Activated CD8-positive, alpha-beta memory T cell treated with anti-CD3 and anti-CD28 coated beads for 36 hours (primary cell): ENCODE measurements at regions not wholly inside any gene's neighbourhood (a gene's known extent, or its start where the extent isn't known, plus 50 kb on each side); places are given as distances from the start of the nearest gene placed in this dataset.
"Not testable (repeated sequence)": the region's sequence is repeated elsewhere in the genome, so short reads cannot be mapped to it uniquely, and the experiment has no call there.

Experiments used
- CTCF ChIA-PET: fragments of 350-600 bp; sonication (Branson Sonifier 250); formaldehyde crosslinking; loops from one replicate; lab custom pipeline; 2021; ENCODE audit warnings: antibody characterized with exemption; lab: Charles Lee
- POLR2A ChIA-PET: fragments of 350-600 bp; sonication (Branson Sonifier 250); formaldehyde crosslinking; loops from one replicate; lab custom pipeline; 2021; ENCODE audit warnings: antibody characterized with exemption; lab: Charles Lee

GRCh38 chr4:72817012-72817411, 248.0 kb upstream of the ADAMTS3 start:
- POLR2A ChIA-PET: no interaction called here
- CTCF ChIA-PET: no interaction called here

DNA sequence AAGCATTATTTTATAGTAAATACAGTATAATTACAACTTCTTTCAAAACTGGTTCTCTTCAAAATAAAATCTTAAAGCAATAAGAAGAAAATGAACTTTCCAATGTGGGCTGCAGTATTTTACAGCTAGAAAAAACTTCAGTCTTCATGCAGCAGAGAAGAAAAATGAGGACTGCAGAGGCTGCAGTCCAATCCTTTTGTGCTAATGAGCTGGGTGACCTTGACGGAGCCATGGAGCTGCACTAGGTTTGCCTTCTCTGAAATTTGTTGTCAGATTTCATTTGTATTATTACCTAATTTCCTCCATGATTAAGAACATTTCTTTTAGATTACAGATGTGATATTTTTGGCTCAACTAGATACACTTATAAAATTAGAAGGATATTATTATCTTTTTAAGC, 245.2 kb upstream of the ADAMTS3 start:
- ChIA-PET POLR2A (no interaction called here), CTCF (no interaction called here)

DNA sequence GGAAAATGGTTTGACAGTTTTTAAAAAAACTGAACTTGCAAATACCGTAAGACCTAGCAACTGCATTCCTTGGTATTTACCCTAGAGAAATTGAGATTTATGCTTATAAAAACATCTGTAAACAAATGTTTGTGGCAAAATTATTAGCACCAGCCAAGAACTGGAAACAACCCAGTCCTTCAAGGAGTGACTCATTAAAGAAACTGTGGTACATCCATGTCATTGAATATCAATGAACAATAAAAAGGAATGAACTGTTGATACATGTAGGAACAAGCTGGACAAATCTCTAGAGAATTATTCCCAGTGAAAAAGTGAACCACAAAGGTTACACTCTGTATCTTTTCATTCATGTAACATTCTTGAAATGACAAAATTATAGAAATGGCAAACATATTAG, 240.2 kb upstream of the ADAMTS3 start:
- ChIA-PET CTCF (no interaction called here), POLR2A (no interaction called here)

DNA sequence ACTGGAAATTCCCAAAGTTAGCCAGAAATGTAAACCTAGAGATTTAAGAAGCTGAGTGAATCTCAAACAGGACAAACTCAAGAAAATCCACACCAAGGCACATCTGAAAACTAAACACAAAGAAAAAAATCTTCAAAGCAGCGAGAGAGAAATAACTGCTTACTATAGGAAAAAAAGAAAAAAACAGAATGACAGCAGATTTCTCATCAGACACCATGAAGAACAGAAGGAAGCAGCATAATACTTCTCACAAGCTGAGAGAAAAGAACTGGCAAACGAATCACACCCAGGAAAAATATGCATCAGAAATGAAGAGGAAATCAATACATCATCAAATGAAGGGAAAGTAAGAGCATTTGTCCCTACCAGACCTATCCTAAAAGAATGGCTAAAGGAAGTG, 236.3 kb upstream of the ADAMTS3 start:
- POLR2A ChIA-PET: no interaction called here
- CTCF ChIA-PET: no interaction called here

- POLR2A ChIA-PET: no interaction called here
- CTCF ChIA-PET: no interaction called here
These were observed 228.5 kb upstream of the ADAMTS3 start for GRCh38 chr4:72797486-72797885.

- POLR2A ChIA-PET: no interaction called here
- CTCF ChIA-PET: no interaction called here
These were observed 222.0 kb upstream of the ADAMTS3 start for GRCh38 chr4:72791054-72791453.

DNA sequence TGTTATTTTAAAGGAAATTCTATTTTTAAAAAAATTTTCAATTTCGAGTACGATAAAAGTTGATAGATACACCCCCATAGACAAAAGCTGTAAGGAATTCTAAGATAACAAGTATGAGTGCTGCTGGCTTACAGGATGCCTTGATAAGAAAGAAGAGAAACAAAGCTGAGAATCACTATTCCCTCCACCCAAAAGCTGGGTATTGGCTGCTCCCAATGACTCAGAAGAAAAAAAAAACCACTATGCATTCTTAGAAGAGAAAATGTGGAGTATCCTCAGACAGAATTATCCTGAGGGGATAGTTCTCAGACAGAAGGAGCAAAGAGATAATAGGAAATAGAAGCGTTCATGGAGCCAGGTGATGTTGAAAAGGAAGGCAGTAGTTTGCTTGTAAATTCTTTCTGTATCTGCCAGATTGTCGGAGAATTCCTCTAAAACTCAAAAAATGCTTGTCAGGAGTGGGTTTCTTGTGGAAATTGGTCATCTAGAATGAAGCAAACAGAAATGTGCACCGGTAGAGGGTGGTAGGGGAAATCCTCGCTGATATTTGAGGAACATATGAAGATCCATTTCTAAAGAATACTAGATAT, 217.5 kb upstream of the ADAMTS3 start:
- CTCF ChIA-PET: no interaction called here
- POLR2A ChIA-PET: no interaction called here

- CTCF ChIA-PET: no interaction called here
- POLR2A ChIA-PET: no interaction called here
These were observed 210.2 kb upstream of the ADAMTS3 start for GRCh38 chr4:72779241-72779640.

DNA sequence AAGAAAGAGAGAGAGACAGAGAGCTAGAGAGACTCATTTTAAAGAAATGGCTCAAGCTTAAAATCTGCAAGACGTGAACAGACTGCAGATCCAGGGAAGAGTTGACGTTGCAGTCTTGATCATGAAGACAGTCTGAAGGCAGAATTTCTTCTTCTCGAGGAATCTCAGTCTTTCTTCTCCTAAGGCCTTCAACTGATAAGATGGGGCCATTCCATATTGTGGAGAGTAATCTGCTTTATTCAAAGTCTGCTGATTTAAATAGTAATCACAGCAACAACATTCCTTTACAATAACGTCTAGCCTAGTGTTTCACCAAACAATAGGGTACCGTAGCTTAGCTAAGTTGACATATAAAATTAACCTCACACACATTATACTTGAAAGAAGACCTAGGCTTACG, 208.4 kb upstream of the ADAMTS3 start:
- POLR2A ChIA-PET: no interaction called here
- CTCF ChIA-PET: no interaction called here

GRCh38 chr4:72770708-72771107, 201.7 kb upstream of the ADAMTS3 start:
- POLR2A ChIA-PET: no interaction called here
- CTCF ChIA-PET: no interaction called here

GRCh38 chr4:72768364-72768763, 199.3 kb upstream of the ADAMTS3 start:
- POLR2A ChIA-PET: no interaction called here
- CTCF ChIA-PET: no interaction called here

DNA sequence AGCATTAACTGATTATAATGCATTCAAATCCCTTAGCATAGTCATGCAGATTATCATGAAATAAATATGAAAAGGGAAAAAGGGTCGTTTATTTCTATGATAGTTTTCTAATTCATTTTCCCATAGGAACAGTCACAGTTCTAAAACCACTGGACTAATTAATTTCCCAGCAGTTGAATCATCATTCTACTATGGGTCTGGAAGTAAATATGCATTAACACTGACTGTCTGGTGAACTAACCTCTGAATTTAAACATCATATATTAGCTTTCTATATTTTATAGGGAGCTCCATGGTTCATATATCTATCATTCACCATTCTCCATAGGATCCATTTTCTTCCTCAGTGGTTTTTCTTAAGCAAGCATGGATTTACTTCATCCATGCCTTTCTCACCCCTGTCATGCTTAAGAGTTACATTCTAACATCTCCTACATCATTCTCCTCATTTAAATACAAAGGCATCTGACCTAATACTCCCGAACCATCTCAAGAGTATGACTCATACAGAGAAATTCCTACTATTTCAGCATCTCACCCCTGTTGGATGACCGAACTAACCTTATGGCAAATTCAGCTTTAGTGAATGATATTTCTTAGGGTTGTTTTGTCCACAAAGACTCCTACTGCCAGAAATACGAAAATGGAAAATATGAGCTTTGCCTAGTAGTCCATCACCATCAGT, 198.7 kb upstream of the ADAMTS3 start:
- POLR2A ChIA-PET: no interaction called here
- CTCF ChIA-PET: no interaction called here

DNA sequence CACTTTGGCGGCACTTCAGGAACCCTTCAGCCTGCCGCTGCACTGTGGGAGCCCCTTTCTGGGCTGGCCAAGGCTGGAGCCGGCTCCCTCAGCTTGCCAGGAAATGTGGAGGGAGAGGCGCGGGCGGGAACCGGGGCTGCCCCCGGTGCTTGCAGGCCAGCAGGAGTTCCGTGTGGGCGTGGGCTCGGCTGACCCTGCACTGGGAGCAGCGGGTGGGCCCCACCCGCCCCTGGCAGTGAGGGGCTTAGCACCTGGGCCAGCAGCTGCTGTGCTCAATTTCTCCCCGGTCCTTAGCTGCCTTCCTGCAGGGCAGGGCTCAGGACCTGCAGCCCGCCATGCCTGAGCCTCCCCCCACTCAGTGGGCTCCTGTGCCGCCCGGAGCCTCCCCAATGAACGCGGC, 196.8 kb upstream of the ADAMTS3 start:
- POLR2A ChIA-PET: not testable (repeated sequence)

DNA sequence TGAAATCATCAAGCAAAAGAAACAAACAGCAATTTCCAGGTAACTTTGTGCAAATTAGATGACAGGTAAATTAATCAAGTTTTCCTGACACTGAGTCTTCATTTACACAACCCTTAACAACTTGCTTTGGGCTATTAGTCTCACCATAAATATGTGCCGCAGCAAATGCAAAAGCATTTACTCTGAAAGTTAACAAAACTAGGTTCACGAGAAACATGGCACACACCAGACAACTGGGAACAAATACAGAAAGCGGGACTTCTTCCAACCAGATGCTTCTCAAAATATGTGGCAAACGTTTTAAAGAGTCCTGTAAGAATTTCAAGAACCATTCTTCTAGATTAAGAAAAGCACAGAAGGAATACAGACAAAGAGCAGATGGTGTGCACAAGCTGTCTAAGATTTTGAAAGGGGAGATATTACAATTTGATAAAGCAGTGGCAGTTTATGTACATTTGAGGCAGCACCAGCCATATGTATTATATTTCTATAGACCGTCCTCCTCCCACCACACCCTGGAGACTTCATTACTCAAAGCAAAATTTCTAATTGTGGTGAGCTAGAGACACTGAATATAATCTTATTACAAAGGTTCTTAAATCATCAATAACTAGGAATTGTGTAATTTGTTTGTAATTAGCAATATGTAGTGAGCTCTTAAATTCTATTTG, 192.5 kb upstream of the ADAMTS3 start:
- CTCF ChIA-PET: no interaction called here
- POLR2A ChIA-PET: no interaction called here

More for the DNA sequence above, 196.8 kb upstream of the ADAMTS3 start:
- CTCF ChIA-PET: not testable (repeated sequence)

- CTCF ChIA-PET, POLR2A ChIA-PET: not testable (repeated sequence)
These were observed 184.4 kb upstream of the ADAMTS3 start for GRCh38 chr4:72753414-72753813.

DNA sequence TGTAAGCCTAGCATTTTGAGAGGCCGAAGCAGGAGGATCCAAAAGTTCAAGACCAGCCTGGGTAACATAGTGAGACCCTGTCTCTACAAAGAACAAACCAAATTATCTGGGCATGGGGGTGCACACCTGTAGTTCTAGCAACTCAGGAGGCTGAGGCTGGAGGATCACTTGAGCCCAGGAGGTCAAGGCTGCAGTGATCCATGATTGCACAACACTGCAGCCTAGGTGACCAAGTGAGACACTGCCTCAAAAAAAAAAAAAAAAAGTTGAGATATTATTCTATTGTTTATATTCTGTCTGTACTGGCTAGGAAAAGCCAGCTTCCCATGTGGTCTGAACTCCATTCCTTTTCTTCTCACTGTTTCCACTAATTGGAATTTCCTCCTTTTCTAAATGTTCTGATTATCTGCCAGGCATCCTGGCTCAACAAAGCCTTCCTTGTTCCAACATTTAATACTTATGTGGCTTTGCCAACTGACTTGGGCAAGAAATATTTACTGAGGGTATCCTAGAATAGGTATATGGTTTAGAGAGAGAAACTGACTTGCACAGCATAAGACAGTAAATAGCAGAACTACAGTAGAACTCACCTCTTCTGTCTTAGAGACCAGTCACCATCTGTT, 175.2 kb upstream of the ADAMTS3 start:
- ChIA-PET POLR2A (no interaction called here), CTCF (no interaction called here)

GRCh38 chr4:72743078-72743477, 174.1 kb upstream of the ADAMTS3 start:
- ChIA-PET CTCF (no interaction called here), POLR2A (no interaction called here)

- ChIA-PET CTCF (no interaction called here), POLR2A (no interaction called here)
These were observed 146.3 kb upstream of the ADAMTS3 start for GRCh38 chr4:72715299-72715698.

- ChIA-PET POLR2A (no interaction called here), CTCF (no interaction called here)
These were observed 145.7 kb upstream of the ADAMTS3 start for GRCh38 chr4:72714482-72715279.

DNA sequence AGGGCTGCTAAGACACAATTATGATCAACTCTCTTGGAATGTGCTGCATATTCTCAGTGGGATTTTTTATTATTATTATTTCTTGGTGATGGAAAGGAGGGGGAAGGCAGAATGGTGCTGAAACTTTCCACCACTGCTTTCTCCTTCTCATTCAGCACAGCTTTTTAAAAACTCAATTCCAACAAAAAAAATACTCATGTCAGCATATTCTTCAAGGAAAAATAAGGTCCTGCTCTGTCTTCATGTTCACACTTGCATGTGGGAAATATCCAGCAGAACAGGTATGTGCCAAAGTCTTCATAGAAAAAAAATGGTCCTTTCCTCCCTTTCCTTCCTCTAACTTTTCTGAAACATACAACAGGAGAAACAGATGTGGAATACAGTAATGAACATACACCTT, 144.0 kb upstream of the ADAMTS3 start:
- POLR2A ChIA-PET: no interaction called here
- CTCF ChIA-PET: no interaction called here
